T-helper 2 cell treated with Interferon-gamma antibody and Interleukin-4, amounts not matched to agents 100 ng/mL and 5 ng/mL, for 36 hours (primary cell): ENCODE measurements at regions not wholly inside any gene's neighbourhood (a gene's known extent, or its start where the extent isn't known, plus 50 kb on each side); places are given as distances from the start of the nearest gene placed in this dataset.

ENCODE experiments used
- intact Hi-C: fragments of 100-400 bp; cut with micrococcal nuclease; formaldehyde crosslinking; loops from one replicate; pipeline ENCODE4 v1.15.1; 2023

- intact Hi-C loops, result no loop called here
These were observed 1496.7 kb downstream of the TECRL start for GRCh38 chr4:62912531-62912930.

DNA sequence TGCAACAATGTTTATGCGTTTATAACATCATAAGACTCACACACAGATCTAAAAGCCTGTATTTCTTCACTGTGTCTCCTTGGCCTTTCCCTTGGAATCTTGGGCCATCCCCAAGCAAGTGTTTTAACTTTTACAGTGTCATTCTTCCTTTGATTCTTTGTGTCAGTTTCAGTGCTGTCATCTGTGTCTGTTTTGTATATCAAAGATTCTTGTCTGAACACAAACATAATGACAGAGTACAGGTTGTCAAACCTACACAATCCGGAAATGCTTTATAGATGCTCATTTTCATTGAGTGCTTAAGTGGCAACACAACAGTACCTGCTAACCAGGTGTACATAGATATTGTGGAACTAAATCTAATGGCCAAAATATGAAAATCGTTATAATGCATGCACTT, 1500.0 kb downstream of the TECRL start:
- intact Hi-C loops, result no loop called here

- intact Hi-C loops, result no loop called here
These were observed 1508.1 kb downstream of the TECRL start for GRCh38 chr4:62901101-62901500.

DNA sequence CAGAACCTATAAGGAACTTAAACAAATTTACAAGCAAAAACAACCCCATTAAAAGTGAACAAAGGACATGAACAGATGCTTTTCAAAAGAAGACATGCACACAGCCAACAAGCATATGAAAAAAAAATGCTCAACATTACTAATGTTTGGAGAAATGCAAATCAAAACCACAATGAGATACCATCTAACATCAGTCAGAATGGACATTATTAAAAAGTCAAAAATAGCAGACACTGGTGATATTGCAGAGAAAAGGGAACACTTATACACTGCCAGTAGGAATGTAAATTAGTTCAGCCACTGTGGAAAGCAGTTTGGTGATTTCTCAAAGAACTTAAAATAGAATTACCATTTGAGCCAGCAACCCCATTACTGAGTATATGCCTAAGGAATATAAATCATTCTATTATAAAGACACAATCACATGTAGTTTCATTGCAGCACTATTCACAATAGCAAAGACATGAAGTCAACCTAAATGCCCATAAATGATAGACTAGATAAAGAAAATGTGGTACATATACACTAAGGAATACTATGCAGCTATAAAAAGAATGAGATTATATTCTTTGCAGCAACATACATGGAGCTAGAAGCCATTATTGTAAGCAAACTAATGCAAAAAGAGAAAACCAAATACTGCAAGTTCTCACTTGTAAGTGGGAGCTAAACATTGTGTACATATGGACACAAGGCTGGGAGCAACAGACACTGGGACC, 1509.4 kb downstream of the TECRL start:
- intact Hi-C loops, result no loop called here

GRCh38 chr4:62898115-62898514, 1511.1 kb downstream of the TECRL start:
- intact Hi-C loops, result no loop called here

DNA sequence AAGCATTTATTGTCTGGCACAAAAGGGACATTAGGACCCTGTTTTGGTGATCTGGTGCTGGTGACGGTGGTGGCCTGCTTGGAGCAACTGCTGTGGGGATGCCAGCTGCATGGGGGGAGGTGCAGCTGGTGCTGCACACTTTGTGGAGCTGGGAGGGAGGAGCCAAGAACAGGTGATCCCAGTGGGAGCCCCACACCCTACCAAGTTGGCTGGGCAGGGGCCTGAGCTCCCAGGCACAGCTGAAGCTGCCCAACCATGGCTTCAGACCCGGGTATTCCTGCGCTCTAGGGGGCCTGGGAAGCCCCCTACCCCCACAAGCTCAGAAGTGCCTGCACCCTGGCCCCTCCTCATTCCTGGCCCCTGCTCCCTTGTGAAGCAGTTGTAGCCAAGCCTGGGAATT, 1512.5 kb downstream of the TECRL start:
- intact Hi-C loops, result no loop called here

DNA sequence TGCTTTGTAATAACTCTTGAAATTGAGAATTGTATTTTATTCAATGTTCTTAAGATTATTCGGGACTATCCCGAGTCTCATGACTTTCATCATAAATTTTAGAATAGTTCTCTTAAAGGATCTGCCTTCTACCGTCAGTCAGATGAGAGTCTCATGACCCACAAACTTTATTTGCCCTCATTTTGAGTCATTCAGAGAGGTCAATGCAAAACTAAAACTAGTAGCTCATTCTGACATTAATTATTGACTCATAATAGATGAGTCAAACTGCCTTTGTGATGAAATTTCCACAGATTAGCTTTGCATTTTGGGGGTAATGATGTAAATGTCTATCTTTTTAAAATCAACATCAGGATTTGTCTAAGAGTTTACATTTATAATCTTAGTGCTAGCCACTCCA, 1527.3 kb downstream of the TECRL start:
- intact Hi-C loops, result no loop called here

DNA sequence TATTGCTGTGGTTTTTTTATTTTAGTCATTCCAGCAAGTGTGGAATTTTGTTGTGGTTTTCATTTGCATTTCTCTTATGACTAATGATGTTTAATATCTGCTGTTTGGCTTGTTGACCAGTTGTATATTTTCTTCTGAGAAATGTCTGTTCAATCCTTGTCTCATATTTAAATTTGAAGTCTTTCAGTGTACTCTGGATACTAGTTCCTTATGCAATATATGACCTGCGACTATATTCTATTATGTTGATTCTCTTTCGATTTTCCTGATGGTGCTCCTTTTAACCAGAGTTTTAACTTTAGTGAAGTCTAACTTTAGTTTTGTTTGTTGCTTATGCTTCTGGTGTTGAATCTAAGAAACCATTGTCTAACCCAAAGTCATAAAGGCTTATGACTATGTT, 1528.0 kb downstream of the TECRL start:
- intact Hi-C loops, result no loop called here

- intact Hi-C loops, result no loop called here
These were observed 1536.4 kb downstream of the TECRL start for GRCh38 chr4:62872856-62873255.

- intact Hi-C loops, result no loop called here
These were observed 1538.2 kb downstream of the TECRL start for GRCh38 chr4:62871078-62871477.

GRCh38 chr4:62870451-62870850, 1538.8 kb downstream of the TECRL start:
- intact Hi-C loops, result no loop called here

- intact Hi-C loops, result no loop called here
These were observed 1544.0 kb downstream of the TECRL start for GRCh38 chr4:62865261-62865660.

DNA sequence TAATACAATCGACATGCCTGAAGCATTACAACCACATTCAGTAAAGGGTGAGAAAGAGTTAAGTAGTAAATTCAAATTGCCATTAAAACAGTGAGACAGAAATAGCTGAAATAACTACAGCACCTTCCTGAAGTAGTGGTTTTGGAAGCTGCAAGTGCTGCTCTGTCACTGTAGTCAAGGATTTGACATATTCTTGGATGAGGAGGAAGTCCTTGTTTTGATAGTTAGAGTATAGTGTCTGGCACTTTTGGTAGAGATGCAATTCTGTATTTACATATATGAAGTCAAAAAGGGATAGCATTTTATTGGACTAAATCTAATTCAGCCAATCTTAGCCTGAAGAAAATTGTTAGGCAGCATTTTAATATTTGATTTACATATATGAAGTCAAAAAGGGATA, 1559.6 kb downstream of the TECRL start:
- intact Hi-C loops, result no loop called here

- intact Hi-C loops, result no loop called here
These were observed 1573.6 kb downstream of the TECRL start for GRCh38 chr4:62835631-62836030.

DNA sequence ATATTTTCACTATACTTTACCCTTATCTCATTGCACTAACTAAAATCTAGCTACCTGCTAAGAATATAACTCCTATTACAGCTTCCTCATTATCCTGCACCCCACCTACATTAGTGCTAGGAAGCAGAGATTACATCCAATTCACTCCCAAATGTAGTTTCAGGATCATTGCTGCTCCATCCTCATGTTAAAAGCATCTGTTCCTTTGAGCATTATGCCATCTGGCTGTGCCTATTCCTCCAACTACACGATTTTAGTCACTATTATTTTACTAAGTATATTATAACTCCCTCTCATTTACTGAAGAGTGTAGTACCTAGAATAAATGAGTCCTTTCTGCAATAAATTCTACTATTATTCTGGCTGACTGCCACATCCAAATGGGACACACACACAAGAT, 1586.9 kb downstream of the TECRL start:
- intact Hi-C loops, result no loop called here

DNA sequence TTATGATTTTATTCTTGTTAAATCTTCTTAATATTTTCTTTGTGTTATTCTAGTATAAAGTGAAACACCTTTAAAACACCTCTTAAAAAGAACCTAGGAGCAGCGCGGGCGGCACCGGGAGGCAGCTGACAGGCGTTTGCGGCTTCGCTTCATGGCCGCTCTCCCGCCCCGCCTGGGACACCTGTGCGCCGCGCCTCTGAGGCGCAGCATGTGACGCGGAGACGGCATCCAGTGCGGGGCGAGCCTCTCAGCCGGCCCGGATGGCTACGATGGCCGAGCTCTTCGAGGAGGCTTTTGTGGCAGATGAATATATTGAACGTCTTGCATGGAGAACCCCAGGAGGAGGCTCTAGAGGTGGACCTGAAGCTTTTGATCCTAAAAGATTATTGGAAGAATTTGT, 1592.7 kb downstream of the TECRL start:
- intact Hi-C loops, result no loop called here

DNA sequence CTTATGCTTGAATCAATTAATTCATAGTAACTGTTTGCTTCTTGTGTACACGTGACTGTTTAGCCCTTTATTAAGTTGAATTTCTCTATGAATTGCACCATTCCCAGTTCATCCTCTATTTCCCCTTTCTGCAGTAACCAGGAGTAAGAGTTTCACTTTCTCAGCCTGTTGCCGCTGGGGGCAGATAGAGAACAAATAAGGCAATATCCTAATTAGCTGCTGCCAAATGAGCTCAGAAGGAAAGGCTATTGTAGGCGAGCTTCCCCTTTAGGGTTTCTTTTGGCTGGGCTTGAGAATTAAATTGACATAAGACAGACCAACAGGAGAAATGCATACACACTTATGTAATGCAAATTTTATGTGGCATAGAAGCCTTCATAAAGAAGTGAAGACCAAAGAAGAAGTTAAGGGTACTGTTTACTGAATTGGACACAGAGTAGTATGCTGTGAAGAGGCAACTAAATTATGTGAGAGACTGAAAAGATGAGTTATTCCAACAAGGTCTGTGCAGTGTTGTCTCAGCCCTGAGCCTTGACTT, 1594.7 kb downstream of the TECRL start:
- intact Hi-C loops, result no loop called here

- intact Hi-C loops, result no loop called here
These were observed 1602.4 kb downstream of the TECRL start for GRCh38 chr4:62806816-62807215.

DNA sequence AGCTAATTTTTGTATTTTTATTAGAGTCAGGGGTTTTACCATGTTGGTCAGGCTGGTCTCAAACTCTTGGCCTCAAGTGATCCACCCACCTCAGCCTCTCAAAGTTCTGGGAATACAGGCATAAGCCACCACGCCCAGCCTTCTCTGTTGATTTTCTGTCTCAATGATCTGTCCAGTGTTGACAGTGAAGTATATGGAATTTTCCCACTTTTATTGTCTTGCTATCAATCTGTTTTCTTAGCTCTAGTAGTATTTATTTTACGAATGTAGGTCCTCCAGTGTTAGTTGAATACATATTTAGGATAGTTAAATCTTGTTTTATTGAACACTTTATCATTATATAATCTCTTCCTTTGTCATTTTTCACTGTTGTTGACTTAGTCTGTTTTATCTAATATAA, 1603.9 kb downstream of the ADGRL3 start:
- intact Hi-C loops, result no loop called here

DNA sequence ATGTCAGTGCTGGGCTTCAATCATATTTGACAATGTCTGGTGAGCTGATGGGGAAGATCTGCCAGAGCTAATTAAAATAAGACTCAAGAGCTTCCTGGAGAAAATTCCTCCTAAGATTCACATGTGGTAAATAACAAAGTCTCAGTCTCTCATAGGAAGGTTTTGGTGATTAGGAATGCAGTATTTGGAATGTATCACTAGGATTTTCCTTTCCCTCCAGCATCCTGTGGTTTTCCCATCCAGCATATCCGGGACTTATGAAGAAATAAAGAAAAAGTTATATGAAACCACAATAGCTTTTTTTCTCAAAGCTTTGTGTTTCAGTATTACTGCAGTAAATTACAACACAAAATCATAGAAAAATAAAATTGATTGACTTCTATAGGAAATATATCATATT, 1597.1 kb downstream of the ADGRL3 start:
- intact Hi-C loops, result no loop called here

DNA sequence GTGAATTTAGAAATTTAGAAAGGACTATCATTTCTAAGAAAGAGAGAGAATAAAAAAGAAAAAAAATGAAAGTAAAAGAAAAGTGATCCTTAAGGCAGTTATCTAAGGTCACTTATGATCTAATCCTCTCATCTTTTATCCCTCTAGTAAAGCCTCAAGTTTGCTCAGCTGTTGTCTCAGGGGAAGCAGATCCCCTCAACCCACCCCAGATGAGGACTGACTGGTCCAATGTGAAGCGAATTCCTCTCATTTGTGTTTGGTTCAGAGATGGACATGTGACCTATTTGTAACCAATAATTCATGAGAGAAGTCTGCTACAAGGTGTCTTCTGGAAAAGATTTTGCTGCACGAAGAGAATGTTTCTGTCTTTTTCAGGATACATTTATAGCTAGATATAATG, 1591.3 kb downstream of the ADGRL3 start:
- intact Hi-C loops, result no loop called here

- intact Hi-C loops, result no loop called here
These were observed 1571.9 kb downstream of the ADGRL3 start for GRCh38 chr4:62771983-62772557.

DNA sequence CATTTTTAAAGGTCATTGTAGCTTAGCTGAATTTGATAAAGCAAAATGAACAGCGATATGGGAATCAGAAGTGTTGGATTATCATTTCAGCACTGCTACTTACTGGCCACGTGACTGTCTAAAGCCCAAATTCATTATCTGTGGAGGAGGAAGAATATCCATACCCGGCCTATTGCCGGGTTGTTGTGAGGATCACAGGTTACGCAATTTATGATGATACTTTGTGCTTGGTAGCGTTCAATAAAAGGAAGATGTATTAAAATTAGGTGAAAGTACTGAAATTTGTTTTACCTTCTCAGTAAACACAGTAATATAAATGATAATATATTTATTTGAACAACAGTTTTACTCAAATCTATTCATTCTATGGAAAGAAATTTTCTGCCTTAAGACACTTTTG, 1540.2 kb downstream of the ADGRL3 start:
- intact Hi-C loops, result no loop called here
